NCI-H128 (cell line): ENCODE measurements at regions not wholly inside any gene's neighbourhood (a gene's known extent, or its start where the extent isn't known, plus 50 kb on each side); places are given as distances from the start of the nearest gene placed in this dataset.

Experiments used
- DNase-seq: peaks from one replicate; lab custom pipeline; 2025; ENCODE audit not compliant: unreplicated experiment; lab: John Stamatoyannopoulos, UW

- no peak for DNase-seq
Measured at GRCh38 chr18:10009321-10010144, 95.7 kb downstream of the VAPA start.

- no peak for DNase-seq
Measured at GRCh38 chr18:10010611-10011015, 96.8 kb downstream of the VAPA start.

- no peak for DNase-seq
Measured at GRCh38 chr18:10011061-10011460, 97.2 kb downstream of the VAPA start.

GRCh38 chr18:10011751-10012150 lies 97.9 kb downstream of the VAPA start:
- no peak for DNase-seq

- no peak for DNase-seq
Measured at GRCh38 chr18:10012526-10012925, 98.7 kb downstream of the VAPA start.

GRCh38 chr18:10013621-10014543 lies 100.1 kb downstream of the VAPA start:
- no peak for DNase-seq

GRCh38 chr18:10015288-10015701 lies 101.5 kb downstream of the VAPA start:
- DNase-seq = no peak

GRCh38 chr18:10015941-10016819 lies 102.4 kb downstream of the VAPA start:
- no peak for DNase-seq

GRCh38 chr18:10017043-10017442 lies 103.2 kb downstream of the VAPA start:
- DNase-seq = no peak

- no peak for DNase-seq
Measured at GRCh38 chr18:10018289-10018688, 104.5 kb downstream of the VAPA start.

- peak; percentile 88 for DNase-seq
Measured at GRCh38 chr18:10020171-10020570, 106.4 kb downstream of the VAPA start.

- DNase-seq = no peak
Measured at GRCh38 chr18:10022365-10022764, 108.5 kb downstream of the VAPA start.

GRCh38 chr18:10023853-10024570 lies 110.2 kb downstream of the VAPA start:
- no peak for DNase-seq

GRCh38 chr18:10025711-10026670 lies 112.2 kb downstream of the VAPA start:
- no peak for DNase-seq

GRCh38 chr18:10027031-10027430 lies 113.2 kb downstream of the VAPA start:
- DNase-seq = no peak

GRCh38 chr18:10027461-10027860 lies 113.6 kb downstream of the VAPA start:
- DNase-seq = no peak

GRCh38 chr18:10029711-10030110 lies 115.9 kb downstream of the VAPA start:
- DNase-seq = no peak

GRCh38 chr18:10030816-10031541 lies 117.2 kb downstream of the VAPA start:
- no peak for DNase-seq
